ENCODE measurements at regions not wholly inside any gene's neighbourhood (a gene's known extent, or its start where the extent isn't known, plus 50 kb on each side); places are given as distances from the start of the nearest gene placed in this dataset.

- TF ChIP-seq CTCF (conservative IDR thresholded peaks at IDR 0.05; ENCODE audit: low read length) (no peak), EZH2phosphoT487 (IDR thresholded peaks at IDR 0.05; ENCODE audit: borderline replicate concordance, low read depth, low read length) (no peak)
These were observed 154.0 kb downstream of the BMP7 start for GRCh38 chr20:57112448-57112847.

All from OCI-LY7 (cell line).